ENCODE measurements at regions not wholly inside any gene's neighbourhood (a gene's known extent, or its start where the extent isn't known, plus 50 kb on each side); places are given as distances from the start of the nearest gene placed in this dataset.
A peak's percentile ranks its signal among the peaks of the same experiment; 100 is the strongest.

GRCh38 chr9:16158093-16158492 is 605.2 kb downstream of the CCDC171 start:
- DNase-seq, result peak; percentile 30

- DNase-seq, result no peak
These were observed 608.6 kb downstream of the CCDC171 start for GRCh38 chr9:16161483-16161882.

DNA sequence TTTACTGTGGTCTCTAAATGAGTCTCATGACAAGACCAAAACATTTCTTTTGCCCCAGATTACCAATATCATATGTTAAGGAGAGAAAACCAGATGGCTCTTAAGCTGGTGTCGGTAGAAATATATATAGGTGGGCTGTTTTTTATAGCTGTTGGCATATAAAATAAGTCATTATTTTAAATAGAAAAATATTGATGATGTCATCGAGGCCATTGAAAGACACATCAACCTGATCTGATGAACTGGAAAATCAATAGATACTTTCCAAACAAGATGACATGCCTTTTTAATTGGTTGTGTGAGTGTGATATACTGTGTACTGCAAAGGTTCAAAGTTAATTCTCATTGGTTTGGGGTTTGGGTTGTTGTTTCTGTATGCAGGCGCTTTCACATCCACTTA is 617.3 kb downstream of the CCDC171 start:
- DNase-seq, result no peak

- no peak for DNase-seq
These were observed 619.1 kb downstream of the CCDC171 start for GRCh38 chr9:16171911-16172310.

GRCh38 chr9:16172796-16173195 is 620.0 kb downstream of the CCDC171 start:
- no peak for DNase-seq

DNA sequence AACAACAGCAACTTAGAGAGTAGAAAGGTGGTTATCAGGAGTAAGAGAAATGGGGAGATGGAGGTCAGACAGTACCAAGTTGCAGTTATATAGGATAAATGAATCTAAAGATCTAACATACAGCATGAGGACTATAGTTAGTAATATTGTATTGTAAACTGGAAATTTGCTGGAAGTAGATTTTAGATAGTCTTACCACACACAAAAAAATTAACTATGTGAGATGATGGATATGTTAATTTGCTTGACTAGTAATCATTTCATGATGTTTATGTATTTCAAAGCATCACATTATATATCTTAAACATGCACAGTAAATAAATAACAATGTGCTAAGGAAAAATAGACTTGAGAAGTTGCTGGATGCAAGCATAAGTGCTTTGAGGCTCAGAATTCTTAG is 622.1 kb downstream of the CCDC171 start:
- no peak for DNase-seq

- no peak for DNase-seq
These were observed 622.6 kb downstream of the CCDC171 start for GRCh38 chr9:16175461-16175860.

DNA sequence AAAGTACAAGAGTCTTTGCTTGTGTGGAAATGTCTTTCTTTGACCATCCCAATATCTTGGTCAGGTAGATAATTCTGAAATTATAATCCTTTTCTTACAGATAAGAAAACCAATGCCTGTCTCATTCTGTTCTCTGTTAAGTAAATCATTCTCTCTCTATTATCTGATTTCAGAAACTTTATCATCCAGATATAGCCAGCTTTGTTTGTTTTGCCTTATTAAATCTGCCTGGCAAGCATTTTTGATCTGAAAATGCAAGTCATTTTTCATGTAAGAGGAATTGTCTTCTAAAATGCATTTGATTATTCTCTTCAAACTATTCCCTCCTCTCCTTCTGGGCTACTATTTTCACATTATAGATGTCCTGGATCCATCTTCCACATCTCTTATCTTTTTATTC is 625.5 kb downstream of the CCDC171 start:
- no peak for DNase-seq

DNA sequence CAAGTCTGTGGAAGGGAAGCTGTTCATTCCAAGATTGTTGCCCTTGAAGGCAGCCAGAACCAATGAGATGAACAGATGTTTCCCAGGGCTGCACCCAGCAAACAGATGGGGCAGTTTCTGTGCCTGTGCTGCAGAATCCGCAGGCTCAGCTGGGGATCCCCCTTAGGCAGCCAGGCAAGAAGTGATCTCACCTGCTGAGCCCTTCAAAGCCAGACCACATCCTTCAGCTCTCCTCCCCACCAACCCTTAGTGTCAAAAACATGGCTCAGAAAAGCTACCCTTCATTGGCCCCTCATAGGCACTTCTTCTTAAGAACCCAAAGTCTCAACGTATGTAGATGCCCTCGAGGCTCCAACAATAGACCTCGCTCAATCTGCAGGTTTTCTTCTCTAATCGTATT is 626.7 kb downstream of the CCDC171 start:
- DNase-seq, result no peak

- DNase-seq, result no peak
These were observed 627.2 kb downstream of the CCDC171 start for GRCh38 chr9:16180091-16180490.

- no peak for DNase-seq
These were observed 627.7 kb downstream of the CCDC171 start for GRCh38 chr9:16180546-16180945.

GRCh38 chr9:16181539-16181938 is 628.7 kb downstream of the CCDC171 start:
- DNase-seq, result no peak

DNA sequence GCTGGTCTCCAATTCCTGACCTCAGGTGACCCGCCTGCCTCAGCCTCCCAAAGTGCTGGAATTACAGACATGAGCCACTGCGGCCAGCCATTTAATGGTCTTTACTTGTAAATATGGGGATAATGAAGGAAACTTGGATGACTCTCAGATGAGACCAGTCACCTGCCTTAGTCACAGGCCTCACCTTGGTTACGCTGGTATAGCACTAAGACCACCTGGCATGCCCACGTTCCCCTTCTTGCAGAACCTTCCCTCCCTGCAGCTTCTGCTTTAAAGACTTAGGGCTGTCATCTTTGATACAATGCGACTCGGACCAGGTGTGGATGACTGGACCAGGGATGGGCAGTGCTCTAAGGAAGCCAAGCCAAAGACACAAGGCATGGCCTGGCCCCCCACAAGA is 629.9 kb downstream of the CCDC171 start:
- DNase-seq, result no peak

DNA sequence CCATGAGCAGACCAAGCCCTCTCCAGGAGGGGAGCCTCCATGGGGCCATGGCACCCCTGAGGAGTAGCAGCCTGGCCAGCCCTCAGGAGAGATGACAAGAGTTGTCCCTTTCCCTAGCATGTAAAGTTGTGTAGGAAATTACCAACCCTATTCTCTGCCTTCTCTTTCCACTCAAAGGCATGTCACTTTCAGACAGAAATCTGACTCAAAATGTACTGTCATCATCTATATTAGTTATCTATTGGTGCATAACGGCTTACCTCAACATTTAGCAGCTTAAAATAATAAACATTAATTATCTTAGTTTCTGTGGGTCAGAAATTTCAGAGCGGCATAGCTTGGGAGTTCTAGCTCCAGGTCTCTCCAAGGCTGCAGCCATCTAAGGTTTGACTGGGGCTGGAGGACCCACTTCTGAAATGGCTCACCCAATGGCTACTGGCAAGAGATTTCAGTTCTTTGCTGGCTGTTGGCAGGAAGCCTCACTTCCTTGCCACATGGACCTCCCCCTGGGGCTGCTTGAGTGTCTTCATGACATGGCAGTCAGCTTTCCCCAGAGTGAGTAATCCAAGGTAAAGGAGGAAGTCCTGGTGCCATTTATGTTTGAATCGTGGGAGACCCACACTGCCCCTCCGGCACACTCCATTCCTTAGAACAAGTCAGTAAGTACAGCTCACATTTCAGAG is 632.3 kb downstream of the CCDC171 start:
- DNase-seq, result no peak

DNA sequence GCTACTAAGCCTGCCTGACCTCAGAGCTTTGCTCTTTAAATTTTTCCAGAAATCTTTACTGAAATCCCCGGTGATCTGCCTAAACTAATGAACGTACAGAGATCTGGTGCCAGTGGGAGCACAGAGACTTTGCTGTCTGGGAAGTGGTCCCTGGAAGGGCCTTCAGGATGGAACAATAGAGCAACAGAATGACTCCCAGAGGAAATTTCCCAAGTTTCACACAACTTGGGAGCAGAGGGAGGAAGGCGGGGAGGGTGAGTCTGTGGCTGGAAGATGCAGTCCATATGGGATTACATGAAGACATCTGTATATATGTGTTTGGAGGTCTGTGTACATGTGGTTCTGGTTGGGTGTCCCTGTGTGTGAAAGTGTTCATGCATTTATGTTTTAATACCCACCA is 638.3 kb downstream of the CCDC171 start:
- peak; percentile 77 for DNase-seq

DNA sequence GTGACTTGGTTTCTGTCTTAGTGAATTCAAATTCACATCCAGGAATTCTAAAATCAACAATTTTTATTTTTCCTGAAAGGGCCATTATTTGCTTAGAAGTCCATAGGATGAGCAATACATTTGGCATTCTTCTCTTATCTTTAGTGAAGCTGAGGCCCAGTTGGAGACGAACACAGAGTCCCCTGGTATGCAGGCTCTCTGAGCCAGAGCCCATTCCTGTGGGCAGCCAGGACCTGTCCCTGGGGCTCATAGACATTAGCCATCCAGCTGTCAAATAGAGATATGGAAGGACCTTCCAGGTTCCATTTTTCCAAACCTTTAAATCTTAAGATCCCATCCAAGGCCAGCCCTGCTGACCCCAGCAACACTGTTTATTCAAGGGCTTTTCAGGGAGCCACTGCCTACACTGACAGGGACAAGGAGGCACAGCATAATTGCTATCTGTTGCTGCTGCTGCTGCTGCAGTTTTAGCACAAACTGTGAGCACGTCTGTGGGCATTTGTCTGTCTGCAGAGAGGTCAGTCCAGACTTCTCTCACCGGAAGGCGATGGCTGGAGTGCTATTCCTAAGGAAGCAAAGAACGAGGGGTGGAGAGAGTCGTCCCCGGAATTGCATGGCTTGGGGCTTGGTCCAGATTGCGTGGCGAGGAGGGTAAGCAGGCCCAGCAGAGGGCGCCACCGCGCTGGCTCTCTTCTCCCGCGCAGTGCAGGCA is 639.0 kb downstream of the CCDC171 start:
- DNase-seq, result peak; percentile 82

DNA sequence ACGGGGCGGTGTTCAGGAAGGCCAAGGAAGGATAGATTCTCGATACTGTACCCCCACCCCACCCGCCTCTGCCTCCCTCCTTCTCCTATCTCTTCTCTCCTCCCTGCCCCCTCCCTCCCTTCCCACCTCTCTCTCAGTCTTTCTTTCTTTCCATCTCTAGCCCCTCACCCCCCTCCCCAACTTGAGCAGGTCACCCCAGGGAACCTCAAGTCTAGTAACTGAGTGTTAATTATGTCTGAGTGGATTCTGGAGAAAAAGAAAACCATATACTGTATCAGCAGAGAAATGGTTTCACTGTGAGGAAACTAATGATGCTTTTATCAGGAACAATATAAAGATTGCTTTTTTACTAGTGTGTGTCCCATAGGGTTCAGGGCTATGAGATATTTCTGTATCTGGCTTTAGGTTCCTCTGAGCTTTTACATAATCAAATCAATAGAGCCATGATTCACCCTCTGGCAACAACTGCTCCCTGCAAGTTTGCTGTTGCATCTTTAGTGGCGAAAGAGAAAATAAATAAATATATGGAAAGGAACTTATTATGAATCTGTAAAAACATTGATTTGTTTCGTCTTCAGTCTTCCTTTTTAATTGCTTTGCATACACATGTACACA is 639.7 kb downstream of the CCDC171 start:
- DNase-seq, result peak; percentile 64

DNA sequence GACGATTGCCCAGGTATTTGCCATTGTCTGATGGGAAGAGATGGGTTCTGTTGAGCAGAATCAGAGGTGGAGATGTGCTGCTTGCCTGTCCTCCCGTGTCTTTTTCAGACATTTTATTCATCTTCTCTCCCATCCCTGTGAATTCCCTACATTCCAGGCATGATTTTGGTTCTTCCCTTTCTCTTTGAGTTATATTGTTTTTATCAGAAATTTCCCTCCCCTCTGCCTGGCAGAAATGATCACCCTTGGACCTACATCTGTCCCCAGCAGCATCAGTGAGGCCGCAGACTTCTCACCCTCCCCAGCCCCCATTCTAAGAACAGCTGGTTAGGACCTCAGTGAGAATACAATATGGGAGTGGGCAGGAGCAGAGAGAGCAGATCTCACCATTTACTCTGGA is 640.2 kb downstream of the CCDC171 start:
- DNase-seq, result no peak

DNA sequence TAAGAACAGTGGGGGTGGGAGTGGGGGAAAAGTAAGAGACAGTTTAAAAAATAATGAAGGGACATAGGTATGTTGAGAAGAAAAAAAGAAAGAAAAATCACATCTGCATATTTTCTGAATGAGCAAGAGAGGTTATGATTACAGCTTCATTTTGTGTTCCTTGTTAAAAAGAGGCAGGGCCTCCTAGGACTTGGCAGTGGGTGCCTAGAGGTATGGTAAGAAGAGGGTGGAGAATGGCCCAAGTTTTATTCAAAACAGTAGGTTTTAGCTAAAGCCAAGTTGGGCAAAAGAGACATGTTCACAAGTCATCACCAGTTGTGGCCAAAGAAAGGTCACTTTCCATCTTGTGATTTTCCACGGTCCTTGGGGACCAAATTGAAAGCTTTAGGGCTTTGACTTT is 643.4 kb downstream of the CCDC171 start:
- no peak for DNase-seq

- DNase-seq, result no peak
These were observed 644.9 kb downstream of the CCDC171 start for GRCh38 chr9:16197578-16198370.

- no peak for DNase-seq
These were observed 646.2 kb downstream of the CCDC171 start for GRCh38 chr9:16198996-16199395.

- DNase-seq, result no peak
These were observed 649.4 kb downstream of the CCDC171 start for GRCh38 chr9:16202221-16202620.
